Right lobe of liver (tissue), 6 donors: ENCODE measurements at regions not wholly inside any gene's neighbourhood (a gene's known extent, or its start where the extent isn't known, plus 50 kb on each side); places are given as distances from the start of the nearest gene placed in this dataset.
A peak's percentile ranks its signal among the peaks of the same experiment; 100 is the strongest.

Experiments
- ATAC-seq, 4 donors: fragments of 200-7000 bp; cut with Tn5 transposase; one replicate each; pipeline ENCODE4 v1.9.1; 2020; ENCODE audit warnings: mild to moderate bottlenecking in 4 of 4, moderate library complexity in 4 of 4
- DNase-seq, 3 donors: peaks; one replicate each; pipeline ENCODE4 v3.0.0-alpha.2; 2020
- H3K27ac ChIP-seq, 3 donors: fragments of 200-600 bp; one replicate each; pipeline ENCODE4 v1.8.0; 2022
- H3K27me3 ChIP-seq, 2 donors: fragments of 200-600 bp; one replicate each; pipeline ENCODE4 v1.8.0; 2022
- H3K36me3 ChIP-seq, 4 donors: fragments of 200-600 bp; sonication (generic) in 1 of 4; one replicate each; pipeline versions ENCODE4 v1.5.1 to v1.8.0; 2017 to 2022; ENCODE audit warnings: control low read depth in 1 of 4
- H3K4me1 ChIP-seq, 4 donors: fragments of 200-600 bp; sonication (generic) in 1 of 4; one replicate each; pipeline versions ENCODE4 v1.5.1 to v1.8.0; 2017 to 2022; ENCODE audit warnings: control low read depth in 1 of 4
- H3K4me3 ChIP-seq, 3 donors: fragments of 200-600 bp; one replicate each; pipeline ENCODE4 v1.8.0; 2022
- H3K9me3 ChIP-seq, 4 donors: fragments of 200-600 bp; sonication (generic) in 1 of 4; one replicate each; pipeline versions ENCODE4 v1.5.1 to v1.8.0; 2017 to 2022; ENCODE audit warnings: control low read depth in 1 of 4
- POLR2A ChIP-seq: fragments of 450-650 bp; IDR thresholded peaks from one replicate; pipeline ENCODE4 v1.6.1; 2017; ENCODE audit warnings: antibody characterized with exemption, mild to moderate bottlenecking
- WGBS: methylation state at CpG from one replicate; pipeline ENCODE4 v1.1.6; 2018; ENCODE audit warnings: low coverage, low lambda C conversion rate; ENCODE audit not compliant: insufficient coverage; ENCODE audit errors: missing lambda C conversion rate; 5-methylcytosine and 5-hydroxymethylcytosine counted together
- intact Hi-C, 2 donors: fragments of 100-400 bp; cut with DNase I; formaldehyde crosslinking; loops; one replicate each; pipeline versions ENCODE4 v1.11.2 to v1.14.1; 2022
- TF ChIP-seq, protein P1 (sequence below), 4 donors: fragments of 200-600 bp in 3 of 4; fragments of 450-650 bp in 1 of 4; IDR thresholded peaks; one replicate each; pipeline versions ENCODE4 v1.5.1 to v1.8.0; 2016 to 2022; ENCODE audit warnings: antibody characterized with exemption in 4 of 4, mild to moderate bottlenecking in 2 of 4
- donor health status: DM: no; HTN: yes; CAD: no.
- donor health status: DM: no; HTN: no; CAD: no.
- donor health status: DM: no; HTN: no; CAD: no.
- donor health status: DM: no; HTN: yes; CAD: no.
- donor health status: DM: no; HTN: yes; CAD: no.

DNA sequence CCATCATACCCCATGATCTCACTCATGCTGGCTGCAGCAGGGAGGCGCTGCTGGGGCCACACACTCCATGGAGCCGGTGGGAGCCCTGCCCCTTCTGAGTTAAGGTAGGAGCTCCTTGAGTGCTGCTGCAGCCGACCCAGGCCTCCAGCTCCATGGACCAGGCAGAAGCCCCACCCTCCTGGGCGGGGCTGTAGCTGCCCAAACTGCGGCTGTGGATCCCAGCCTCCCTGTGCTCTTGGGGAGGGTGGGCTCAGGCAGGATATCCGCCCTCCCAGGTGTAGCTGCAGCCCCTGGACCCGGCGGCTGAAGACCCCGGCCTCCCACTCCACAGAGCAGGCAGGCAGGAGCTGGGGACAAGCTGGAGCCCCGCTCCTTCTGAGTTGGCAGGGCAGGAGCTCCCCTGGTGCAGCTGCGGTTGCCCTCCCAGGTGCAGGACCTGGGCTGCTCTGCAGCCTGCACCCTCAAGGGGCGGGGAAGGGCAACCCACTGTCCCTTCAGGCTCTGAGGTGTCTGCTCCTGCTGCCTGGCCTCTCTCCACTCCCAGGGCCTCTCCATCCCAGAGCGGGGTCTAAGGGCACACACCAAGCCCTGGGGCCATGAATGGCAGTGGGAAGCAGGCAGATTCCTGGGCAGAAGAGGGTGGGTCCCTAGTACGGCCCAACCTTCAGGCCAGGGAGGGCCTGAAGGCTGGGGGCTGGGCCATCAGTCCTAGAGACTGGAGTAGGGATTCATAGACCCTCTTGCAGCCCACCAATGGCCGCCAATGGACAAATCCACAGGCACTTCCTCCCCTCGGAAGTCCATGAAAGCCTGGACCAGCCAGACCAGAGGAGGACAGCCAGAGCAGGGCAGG is 466.1 kb downstream of the DTHD1 start:
- intact Hi-C loops, result no loop called here
- no peaks in the 10 kb centered on the region for H3K9me3 ChIP-seq
- H3K36me3 ChIP-seq, result no peaks in the 10 kb centered on the region
- H3K27me3 ChIP-seq, result no peaks in the 10 kb centered on the region
- H3K27ac ChIP-seq, result no peak overlapping the region
- 22% methylated on average over 2 of the region's 16 CpGs for WGBS
- TF ChIP-seq, protein P1, sequence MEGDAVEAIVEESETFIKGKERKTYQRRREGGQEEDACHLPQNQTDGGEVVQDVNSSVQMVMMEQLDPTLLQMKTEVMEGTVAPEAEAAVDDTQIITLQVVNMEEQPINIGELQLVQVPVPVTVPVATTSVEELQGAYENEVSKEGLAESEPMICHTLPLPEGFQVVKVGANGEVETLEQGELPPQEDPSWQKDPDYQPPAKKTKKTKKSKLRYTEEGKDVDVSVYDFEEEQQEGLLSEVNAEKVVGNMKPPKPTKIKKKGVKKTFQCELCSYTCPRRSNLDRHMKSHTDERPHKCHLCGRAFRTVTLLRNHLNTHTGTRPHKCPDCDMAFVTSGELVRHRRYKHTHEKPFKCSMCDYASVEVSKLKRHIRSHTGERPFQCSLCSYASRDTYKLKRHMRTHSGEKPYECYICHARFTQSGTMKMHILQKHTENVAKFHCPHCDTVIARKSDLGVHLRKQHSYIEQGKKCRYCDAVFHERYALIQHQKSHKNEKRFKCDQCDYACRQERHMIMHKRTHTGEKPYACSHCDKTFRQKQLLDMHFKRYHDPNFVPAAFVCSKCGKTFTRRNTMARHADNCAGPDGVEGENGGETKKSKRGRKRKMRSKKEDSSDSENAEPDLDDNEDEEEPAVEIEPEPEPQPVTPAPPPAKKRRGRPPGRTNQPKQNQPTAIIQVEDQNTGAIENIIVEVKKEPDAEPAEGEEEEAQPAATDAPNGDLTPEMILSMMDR (IDR thresholded peaks at IDR 0.05), result no peak
- TF ChIP-seq POLR2A, result no peak
- ATAC-seq (peak in 1 of 4 donors; percentile 32), DNase-seq (peak in 1 of 3 donors; percentile 15)
- H3K4me3 ChIP-seq, result no peak overlapping the region
- H3K4me1 ChIP-seq, result no peaks in the 10 kb centered on the region

DNA sequence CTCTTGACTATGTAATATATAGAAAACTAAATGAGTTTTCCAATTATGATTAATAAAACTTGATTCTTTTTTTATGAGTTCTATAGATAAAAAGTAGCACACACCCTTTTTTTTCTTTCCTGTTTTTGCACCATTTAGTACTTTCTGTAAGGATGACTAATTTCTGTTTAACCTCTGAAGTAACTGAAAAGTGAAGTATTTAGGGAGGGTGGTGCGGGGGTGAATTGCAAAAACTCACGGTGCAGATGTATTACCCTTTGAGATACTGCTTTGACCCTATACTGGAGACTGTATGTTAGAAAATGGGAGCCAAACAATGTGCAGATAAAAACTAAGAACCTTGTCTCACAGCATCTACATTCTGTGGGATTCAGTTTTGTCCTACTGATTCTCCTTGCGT is 471.6 kb downstream of the DTHD1 start:
- Histone ChIP-seq H3K4me3 (no peak overlapping the region), H3K4me1 (no peaks in the 10 kb centered on the region), H3K27me3 (no peaks in the 10 kb centered on the region), H3K9me3 (no peaks in the 10 kb centered on the region), H3K27ac (no peak overlapping the region), H3K36me3 (no peaks in the 10 kb centered on the region)
- ATAC-seq, result no peak
- DNase-seq, result no peak
- 59% methylated on average over 3 of the region's 3 CpGs for WGBS
- no peak for TF ChIP-seq POLR2A
- TF ChIP-seq, protein P1 (IDR thresholded peaks at IDR 0.05), result no peak
- intact Hi-C loops, result no loop called here

DNA sequence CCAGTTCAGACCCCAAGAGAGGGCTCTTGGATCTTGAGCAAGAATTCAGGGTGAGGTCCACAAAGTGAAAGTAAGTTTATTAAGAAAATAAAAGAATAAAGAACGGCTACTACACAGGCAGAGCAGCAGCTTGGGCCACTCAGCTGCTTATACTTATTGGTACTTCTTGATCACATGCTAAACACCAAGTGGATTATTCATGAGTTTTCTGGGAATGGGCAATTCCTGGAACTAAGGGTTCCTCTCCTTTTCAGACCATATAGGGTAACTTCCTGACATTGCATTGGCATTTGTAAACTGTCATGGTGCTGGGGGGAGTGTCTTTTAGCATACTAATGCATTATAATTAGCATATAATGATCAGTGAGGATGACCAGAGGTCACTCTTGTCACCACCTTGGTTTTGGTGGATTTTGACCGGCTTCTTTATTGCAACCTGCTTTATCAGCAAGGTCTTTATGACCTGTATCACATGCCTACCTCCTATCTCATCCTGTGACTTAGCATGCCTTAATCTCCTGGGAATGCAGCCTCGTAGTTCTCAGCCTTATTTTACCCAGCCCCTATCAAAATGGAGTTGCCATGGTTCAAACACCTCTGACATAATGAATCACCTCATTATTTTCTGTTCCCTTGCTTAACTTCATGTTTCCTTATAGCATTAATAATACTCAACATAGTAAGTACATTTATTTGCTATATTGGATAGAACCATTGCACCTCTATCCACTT is 476.3 kb downstream of the DTHD1 start:
- no peak for TF ChIP-seq POLR2A
- TF ChIP-seq, protein P1 (IDR thresholded peaks at IDR 0.05), result no peak
- no peaks in the 10 kb centered on the region for H3K27me3 ChIP-seq
- no peak overlapping the region for H3K4me3 ChIP-seq
- ATAC-seq, result no peak
- DNase-seq, result no peak
- H3K36me3 ChIP-seq, result no peaks in the 10 kb centered on the region
- H3K9me3 ChIP-seq, result no peaks in the 10 kb centered on the region
- H3K4me1 ChIP-seq, result no peaks in the 10 kb centered on the region
- 50% methylated on average over 3 of the region's 3 CpGs for WGBS
- no peak overlapping the region for H3K27ac ChIP-seq
- intact Hi-C loops, result no loop called here

DNA sequence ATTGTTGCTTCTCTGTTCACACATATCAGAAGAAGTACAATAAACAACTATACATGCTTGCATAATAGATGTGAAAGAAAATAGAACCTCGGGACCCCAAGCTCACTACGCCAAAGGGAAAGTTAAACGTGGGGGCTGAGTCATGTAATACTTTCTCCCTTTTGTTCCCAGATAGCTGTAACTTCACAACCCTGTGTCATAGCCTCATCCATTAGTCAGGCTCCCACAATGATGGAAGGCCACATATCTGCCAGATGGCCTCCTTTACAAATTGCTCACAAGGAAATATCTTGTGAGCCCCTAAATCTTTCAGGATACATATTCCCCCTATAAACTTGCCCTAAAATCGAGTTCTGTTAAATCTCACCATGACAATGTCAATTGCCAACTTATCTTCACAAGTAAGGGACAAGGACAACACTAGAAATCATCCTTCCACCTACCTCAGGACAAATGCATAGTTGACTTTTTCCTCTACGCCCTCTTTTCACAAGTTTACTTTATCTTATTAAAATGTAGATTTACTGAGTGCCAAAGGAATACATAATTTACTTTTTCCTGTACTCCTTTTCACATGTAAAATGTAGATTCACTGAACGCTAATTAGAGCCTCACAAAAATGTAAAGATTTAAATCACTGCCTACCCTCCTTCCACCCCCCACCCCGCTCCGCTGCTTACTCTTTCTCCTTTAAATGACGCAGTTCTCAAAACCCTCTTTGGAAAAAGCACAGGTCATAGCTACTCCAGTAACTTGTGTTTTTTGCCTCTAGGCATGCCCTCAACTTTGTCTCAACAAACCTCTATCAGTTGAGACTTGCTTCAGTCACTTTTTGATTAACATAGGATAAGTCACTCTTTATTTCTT is 477.1 kb downstream of the DTHD1 start:
- WGBS, result 50% methylated on average over 9 of the region's 9 CpGs
- ATAC-seq (no peak), DNase-seq (no peak)
- Histone ChIP-seq H3K4me1 (no peaks in the 10 kb centered on the region), H3K27ac (no peak overlapping the region), H3K36me3 (no peaks in the 10 kb centered on the region), H3K4me3 (no peak overlapping the region), H3K9me3 (no peaks in the 10 kb centered on the region), H3K27me3 (no peaks in the 10 kb centered on the region)
- no peak for TF ChIP-seq POLR2A
- TF ChIP-seq, protein P1 (IDR thresholded peaks at IDR 0.05), result no peak
- intact Hi-C loops, result no loop called here
